Stimulated activated CD4-positive, alpha-beta T cell treated with anti-CD3 and anti-CD28 coated beads, Interleukin-2, amount 100 ng/mL, for 24 hours (primary cell): ENCODE measurements at regions not wholly inside any gene's neighbourhood (a gene's known extent, or its start where the extent isn't known, plus 50 kb on each side); places are given as distances from the start of the nearest gene placed in this dataset.

Experiments
- DNase-seq, 2 donors: peaks; one replicate each; pipeline ENCODE4 v3.0.0-alpha.2; 2020

DNA sequence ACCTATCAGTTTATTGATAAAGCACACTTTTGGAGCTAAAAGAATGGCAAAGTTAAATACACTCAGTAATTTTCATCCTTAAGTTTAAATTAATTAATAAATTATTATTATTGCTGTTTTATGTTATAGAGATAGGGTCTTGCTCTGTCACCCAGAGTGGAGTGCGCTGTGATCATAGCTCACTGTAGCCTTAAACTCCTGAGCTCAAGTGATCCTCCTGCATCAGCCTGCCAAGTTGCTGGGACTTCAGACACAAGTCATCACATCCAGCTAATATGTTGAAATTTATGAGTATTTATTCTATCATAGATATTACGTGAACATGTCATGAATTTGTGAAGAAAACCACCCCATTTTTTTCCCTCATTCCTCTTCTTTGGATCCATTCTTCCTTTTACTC is 64.2 kb downstream of the GJA1 start:
- no peak for DNase-seq

DNA sequence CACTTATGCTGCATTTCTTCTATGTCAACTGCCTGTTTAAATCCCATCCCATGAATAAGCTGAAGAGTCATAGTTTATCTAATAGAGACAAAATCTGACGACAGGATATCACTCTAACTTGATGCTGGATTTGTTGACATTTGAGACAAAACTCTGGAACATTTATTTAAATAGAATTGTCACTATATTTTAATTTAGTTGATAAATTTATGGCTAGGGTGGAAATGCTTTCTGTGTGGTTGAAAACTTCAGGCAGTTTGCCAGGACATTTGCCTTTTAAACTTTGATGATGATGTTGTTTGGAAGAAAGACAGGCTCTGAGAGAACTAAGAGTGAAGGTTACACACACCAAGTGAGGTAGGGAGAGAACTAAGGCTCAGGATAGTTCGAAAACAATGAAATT is 68.1 kb downstream of the GJA1 start:
- no peak for DNase-seq

DNA sequence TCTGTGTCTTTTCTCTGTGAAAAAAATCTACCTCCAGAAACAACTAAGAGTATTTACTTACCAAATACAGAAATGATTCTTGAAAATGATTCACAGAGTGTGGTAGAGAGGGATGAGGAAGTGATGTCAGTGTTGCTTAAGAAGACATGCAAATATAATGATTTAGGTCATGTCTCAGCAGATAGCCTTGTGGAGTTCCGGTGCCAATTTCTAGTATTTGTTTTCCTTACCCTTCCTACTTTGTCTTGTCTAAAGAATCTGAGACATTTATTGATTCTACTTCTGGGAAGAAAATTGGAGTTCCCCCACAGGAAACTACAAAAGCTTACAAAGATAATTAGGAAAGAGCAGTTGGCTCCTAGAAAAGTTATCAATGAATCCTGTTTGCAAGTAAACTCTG is 68.8 kb downstream of the GJA1 start:
- no peak for DNase-seq

DNA sequence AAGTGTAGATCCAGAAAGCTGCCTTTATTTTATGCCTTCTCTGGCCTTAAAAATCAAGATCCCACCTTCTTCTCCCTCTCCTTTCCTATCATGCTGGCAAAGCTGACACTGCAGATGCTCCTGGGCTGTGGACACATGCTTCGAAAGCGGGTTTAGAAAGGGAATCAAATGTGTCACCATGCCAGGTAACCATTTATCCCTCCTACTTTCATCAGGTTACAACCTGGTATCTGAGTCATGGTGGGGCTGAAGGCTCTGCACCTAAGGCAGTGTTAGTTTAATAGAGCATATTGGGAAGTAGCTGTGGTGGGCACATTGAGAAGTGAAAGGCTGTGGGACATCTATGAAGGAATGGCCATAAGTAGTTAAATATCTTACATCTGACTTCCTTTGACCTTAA is 69.8 kb downstream of the GJA1 start:
- DNase-seq = no peak

DNA sequence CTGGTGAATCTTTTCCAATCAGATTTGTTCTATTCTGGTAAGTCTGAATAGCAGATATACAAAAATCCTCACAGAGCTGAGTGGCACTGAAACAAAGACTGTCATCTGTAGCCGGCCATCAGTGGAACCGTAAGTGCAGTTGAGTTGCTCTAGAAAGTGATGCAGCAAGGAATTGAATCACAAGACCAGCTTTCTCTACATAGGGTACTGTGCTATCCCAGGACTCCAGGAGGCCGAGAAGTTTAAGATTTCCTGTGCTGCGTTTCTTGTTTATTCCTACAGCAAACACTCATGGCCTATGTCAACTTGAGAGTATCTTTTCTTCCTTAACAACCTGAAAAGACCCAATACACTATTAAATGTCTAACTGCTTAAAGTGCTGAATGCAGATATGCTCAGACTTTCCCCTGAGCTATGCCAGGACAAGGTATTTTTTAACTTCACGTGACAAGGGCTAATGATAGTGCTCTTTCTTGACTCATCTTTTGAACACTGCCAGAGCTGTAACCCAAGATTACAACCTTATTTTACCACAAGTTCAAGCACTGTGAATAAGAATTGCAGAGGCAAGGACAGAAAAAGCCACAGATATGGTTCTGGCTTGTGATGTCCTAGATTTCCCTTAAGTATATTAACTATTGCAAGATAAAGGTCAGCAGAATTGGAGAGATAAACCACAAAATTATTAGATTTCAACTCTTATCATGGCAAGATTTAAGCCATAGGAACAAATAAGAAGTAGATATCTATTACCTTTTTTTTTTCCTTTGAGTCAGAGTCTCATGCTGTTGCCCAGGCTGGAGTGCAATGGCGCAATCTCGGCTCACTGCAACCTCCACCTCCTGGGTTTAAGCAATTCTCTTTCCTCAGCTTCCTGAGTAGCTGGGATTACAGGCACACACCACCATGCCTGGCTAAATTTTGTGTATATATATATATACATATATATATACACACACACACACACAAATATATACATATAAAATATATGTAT is 71.6 kb downstream of the GJA1 start:
- DNase-seq = no peak

DNA sequence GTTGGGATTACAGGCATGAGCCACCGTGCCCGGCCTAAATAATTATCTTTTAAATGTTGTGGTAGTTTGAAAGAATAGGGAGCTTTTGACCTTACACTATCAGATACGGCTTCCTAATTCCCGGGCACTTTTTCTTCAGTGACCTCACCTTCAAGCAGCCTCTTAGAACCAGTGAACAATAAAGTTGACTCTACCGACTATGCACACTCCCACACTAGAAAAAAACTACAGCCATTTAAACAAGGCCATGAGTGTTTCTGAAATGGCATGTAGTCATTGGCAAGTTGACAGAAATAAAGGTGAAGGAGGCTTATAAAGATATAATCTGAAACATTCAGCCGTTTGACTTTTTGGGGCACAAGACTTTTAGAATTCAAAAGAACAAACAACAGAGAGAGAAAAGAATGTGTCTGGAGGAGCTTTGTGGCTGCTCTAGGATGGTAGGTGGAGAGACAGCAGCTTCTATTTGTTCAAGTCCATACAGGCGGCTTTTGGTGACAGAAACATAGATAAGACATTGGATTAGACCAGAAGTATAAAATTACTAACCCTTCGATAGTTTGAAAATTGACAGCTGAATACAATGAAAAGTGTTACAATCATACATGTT is 75.2 kb downstream of the GJA1 start:
- no peak for DNase-seq

DNA sequence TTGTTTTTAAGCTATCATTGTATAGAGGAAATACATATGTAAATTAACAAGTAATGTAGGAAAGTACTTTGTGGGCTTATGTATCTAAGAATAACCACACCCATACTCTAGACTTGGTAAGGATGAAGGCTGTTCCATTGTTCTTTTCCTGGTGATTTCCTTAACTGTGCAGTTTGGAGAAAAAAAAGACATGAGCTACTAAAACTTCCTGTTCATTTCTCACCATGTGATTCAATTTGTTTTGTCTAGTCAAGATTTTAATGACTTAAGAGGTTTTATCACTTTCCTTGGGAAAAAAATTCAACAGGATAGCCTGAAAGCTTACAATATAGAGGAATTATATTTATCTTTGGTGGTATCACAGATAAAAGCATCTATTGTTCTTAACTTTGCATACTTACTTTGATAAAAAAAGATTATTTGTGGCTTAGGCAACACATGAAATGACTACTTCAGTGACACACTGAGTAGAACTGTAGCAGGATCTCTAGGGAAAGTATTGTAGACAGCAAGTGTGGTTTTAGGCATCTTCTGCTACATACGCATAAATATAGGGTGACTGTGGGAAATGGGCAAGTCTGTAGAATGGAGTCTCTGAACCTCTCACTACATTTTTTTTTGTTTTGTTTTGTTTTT is 80.3 kb downstream of the GJA1 start:
- no peak for DNase-seq

DNA sequence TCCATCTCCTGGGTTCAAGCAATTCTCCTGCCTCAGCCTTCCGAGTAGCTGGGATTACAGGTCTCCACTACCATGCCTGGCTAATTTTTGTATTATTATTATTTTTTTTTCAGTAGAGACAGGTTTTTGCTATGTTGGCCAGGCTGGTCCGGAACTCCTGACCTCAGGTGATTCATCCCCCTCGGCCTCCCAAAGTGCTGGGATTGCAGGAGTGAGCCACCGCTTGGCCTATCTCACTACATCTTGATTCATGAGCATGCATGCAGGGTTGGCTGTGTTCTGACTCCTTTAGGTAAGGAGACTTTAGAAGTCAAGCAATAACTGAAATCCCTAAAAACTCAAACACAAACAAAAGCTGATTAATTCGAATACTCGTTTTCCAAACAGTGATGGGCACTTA is 80.9 kb downstream of the GJA1 start:
- no peak for DNase-seq

DNA sequence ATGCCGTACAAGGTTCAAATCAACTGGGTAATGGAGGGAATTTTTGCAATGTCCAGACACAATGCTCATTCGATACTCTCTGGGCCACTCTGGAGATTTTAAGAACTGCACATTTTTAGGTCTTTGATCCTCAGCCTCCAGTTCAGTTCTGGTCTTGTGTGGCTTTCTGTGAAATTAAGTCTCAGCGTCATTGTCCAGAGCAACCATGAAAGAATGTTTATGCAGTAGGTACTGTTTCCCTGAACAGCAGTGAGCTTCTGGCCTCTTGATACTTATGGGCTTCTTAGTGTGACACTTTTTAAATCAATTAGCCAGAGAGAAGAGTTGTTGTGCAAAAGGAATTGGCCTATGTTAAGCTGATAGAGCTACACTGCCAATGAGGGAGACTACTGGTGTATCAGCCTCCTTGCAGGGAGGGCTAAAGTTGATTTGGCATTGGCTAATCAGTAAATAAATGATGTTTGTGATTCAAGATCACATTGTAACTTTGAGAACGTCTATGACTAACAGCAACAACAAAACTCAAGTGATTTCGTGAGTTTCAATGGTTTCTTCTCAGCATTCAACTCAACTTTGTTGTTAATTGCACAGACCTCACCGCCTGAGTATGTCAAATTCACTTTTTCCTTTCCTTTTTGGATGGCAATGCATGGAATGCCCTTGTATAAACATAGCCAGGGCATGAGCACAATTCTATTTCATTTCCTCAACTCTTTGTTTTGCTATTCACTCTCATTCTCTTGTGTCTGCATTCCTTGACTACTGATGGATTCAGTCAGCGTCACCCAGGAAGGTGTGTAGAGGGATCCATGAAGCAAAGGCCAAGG is 85.1 kb downstream of the GJA1 start:
- no peak for DNase-seq

DNA sequence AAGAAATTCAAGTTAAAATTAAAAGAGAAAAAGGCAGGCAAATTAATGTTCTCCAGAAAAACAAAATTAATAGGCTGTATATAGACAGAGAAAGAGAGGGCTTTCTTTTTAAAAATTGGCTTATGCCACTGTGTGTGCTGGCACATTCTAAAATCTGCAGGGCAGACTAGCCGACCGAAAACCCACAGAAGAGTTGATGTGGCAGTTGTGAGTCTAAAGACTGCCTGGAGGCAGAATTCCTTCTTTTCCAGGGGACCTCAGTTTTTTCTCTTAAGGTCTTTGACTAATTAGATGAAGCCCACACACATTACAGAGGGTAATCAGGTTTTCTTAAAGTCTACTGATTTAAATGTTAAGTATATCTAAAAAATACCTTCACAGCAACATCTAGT is 85.7 kb downstream of the GJA1 start:
- DNase-seq = no peak

DNA sequence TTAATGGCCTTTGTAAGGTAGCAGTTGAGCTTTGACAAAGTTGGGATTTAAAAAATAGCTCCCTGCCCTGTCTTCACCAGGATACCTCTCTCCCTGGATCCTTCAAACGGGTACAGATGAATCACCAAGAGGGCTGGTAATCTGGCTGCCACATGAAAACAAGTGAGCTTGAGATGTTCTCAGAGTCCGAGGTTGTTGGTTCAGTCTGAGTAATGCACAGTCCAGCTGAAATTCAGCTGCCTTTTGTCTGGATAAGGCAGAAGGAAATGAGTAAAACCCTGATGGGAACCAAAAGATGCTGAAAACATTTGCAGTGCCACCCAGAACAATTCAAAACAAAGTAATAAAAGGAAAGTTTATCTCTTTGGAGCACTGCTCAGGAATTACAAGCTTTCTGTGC is 86.8 kb downstream of the GJA1 start:
- no peak for DNase-seq

DNA sequence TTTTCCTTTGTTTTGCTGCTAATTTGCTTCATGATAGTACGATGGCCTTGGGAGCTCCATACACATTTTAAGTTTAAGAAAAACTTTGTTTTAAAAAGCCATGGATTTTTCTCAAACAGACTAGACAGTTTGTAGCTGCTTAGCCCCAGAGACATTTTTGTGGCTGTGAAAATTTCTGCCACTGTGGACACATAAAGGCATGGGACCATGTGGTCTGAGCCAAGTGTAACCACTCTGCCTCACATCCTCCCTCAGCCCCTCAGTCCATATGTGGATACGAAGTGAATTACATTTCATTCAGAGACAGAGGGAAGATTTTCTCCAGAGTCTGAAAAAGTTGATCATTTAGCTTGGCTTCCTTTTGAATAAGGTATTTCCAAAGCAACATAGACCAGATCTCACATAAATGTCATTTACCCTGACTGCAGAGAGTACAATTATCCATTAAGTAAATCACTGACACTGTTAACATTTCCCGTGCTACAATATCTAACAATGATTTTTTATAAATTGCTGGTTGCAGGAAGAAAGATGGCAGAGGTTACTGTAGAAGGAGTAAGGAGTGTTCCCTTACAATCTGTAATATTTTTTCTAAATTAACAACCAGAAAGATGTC is 87.4 kb downstream of the GJA1 start:
- DNase-seq = no peak

DNA sequence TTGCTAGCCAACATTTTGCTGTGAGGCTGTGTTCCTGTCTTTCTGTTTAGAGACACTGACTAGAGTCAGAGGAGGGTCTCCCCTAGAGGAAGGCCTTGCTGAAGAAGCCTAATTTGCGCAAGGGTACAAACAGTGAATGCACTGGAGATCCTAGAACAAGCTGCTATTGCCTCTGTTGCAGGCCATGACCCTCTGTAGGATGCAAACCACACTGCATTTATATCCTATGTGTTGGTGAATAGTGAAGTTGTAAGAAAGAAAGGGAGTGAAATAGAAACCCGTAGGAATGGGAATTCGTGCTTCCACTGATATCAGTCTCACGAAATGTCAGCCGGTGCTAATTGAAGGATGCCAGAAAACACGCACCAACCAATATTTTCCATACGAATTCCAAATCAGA is 88.2 kb downstream of the GJA1 start:
- no peak for DNase-seq

DNA sequence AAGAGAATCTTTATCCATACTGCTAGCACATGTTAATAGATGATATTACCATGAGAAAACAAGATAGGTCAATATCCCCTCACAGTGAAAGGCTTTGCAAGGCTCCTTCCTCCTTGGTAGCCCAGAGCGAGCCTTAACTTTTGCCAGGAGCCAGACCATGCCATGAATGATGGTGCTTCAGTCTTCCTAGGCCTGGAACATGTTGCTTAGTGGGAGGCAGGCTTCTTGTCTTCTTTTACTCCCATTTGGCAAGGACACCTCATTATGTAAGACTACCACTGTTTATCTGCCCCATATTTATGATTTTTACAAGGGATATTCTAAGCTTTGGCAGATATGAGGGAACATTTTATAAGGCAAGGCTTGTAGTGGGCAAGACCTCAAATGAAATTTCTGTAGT is 90.8 kb downstream of the GJA1 start:
- DNase-seq = no peak

DNA sequence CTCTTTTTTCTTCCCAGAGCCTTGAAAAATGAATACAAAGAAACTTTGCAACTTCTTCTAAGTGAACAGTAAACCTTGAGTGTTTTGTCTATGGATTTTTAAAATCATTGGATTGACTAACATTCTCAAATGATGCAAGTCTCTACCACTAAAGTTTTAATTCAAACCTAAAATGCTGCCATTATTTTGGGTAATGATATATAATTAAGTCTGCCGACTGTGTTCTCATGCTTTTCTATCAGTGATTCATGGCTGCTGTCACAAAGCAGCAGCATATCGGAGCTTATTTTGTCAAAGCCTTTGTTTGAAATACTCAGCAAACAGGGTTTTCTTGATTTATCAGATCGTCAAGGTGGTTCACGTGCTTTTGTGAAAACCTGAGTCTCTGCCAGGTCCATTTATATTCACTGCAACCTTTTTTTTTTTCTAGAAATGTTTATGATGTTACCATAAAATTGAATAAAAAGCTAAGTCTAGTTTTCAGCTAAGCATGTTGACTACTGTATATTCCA is 96.3 kb downstream of the GJA1 start:
- DNase-seq = no peak

DNA sequence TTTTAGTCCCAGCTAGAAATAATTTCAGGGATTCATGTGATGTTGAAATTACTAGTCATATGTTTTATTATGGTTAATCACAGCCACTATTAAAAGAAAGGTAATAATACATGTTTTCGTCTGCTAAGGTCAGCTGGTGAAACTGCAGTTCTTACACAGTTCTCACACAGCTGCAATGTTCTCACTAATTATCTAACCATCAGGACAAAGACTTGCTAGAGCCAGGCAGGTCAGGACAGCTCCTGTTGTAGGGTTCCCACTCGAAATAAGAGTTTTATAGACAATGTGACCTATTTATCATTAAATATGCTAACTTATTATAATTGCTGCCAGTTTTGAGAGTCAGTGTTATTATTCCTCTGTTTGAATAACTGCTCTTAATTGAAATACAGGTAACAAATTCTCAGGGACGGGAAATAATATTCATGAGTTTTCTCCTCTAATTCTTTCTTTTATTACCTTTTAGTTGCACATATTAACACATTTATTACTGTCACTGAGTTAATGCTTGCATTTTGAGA is 97.9 kb downstream of the GJA1 start:
- DNase-seq = no peak

DNA sequence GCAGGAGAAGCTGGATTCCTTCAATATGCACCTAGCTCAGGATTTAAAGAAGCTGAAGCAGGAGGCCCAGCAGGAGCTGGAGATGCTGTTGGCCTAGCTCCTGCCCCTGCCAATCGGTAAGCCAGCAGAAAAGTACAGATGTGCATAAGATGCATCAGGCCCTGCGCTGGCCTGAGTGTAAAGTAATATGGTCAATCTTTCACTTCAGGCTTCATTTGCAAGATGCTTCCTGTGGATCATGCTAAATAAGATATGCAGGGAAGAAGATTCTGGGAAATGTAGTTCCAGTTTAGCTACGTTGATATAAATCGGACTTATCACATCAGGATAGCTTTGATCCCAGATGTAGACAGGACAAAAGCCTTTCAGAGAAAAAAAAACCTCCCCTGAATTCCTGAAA is 100.3 kb downstream of the GJA1 start:
- no peak for DNase-seq

DNA sequence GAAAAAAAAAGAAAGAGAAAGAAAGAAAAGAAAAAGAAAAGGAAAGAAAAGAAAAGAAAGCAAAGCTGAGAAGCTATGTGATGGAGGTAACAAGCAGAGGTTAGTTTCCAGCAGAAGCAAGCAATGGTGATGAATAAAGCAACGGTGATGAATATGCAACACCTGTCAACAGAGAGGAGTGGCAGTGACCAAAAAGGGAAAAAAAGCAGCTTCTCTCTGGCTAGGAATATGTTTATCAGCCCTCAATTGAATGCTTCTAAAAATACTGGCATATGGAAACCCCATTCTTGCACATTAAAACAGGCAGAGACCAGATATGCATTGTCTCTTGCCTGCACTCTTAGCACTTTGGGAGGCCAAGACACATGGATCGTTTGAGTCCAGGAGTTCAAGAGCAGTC is 100.9 kb downstream of the GJA1 start:
- no peak for DNase-seq

DNA sequence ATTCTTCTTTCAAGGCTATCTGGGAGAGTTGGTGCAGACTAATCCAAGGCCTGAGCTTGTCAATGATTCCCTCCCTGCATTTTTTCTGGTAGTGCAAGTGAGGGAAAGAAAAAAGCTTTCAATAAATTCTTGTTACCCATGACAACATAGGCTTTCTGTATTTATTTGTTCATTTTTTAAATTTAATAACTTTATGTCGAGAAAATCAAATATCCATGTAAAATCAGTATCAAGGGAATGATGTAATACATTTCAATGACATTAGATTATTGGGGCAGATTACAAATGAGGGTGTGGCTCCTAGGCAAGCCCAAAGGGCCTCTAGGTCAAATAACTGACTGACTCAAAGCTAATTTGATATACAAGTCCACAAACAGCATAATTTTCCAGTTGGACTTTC is 104.0 kb downstream of the GJA1 start:
- no peak for DNase-seq

DNA sequence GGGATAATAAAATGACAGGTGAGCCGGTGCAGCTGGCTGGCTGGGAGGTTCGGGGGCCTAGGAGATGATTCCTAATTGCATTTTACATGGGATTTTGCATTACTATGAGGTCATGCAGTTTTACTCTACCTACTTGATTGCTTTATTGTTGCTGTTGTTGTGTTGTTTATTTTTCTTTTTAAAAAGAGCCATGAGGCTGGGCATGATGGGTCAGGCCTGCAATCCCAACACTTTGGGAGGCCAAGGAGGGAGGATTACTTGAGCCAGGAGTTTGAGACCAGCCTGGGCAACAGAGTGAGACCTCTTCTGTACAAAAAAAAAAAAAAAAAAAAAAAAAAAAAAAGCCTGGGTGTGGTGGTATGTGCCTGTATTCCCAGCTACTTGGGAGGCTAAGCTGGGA is 104.8 kb downstream of the GJA1 start:
- no peak for DNase-seq

DNA sequence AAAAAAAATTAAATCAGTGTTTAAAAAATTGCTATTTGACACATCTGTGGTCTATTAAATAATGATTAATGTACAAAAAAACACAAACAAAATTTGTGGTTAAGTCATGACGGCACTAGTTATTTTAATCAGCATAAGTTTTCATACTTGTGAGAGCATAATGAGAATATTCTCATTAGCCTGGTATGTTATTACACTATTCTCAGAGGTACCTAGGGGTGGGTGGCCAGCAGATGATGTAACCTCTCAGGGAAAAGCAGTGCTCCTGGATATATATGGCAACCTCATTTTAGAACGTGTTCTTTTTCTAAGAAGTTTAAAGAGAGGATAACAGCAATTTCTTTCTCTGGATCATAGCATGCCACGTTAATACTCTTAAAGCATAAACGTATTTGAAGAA is 109.2 kb downstream of the GJA1 start:
- DNase-seq = no peak

DNA sequence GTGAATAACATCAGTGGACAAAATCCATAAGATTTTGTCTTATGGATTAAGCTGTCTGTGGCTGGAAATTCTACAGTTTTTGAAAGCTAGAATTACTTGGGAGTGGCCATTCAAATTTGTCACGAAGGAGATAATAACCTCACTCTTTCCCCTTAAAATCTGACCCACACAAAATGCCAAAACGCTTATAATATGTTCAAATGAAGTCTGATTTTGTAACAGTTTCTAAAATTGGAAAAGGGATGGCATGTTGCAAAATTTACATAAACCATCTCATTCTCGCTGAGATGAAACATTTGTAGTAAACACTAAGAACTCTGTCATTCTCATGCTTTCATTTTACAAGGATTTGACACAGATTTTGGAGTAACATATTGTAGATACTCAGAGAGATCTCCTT is 112.7 kb downstream of the GJA1 start:
- no peak for DNase-seq
